Mucosa of descending colon (tissue), 3 donors: ENCODE measurements at regions not wholly inside any gene's neighbourhood (a gene's known extent, or its start where the extent isn't known, plus 50 kb on each side); places are given as distances from the start of the nearest gene placed in this dataset.

Experiments used
- ATAC-seq: fragments of 200-7000 bp; cut with Tn5 transposase; one replicate; pipeline ENCODE4 v1.9.1; 2020; ENCODE audit warnings: mild to moderate bottlenecking, moderate library complexity
- DNase-seq, 3 donors: peaks; one replicate each; pipeline ENCODE4 v3.0.0-alpha.2; 2020
- H3K36me3 ChIP-seq: fragments of 200-600 bp; one replicate; pipeline ENCODE4 v1.8.0; 2021; ENCODE audit warnings: low read depth, mild to moderate bottlenecking
- H3K4me1 ChIP-seq: fragments of 200-600 bp; one replicate; pipeline ENCODE4 v1.8.0; 2021; ENCODE audit warnings: low read depth, mild to moderate bottlenecking
- H3K4me3 ChIP-seq: fragments of 200-600 bp; one replicate; pipeline ENCODE4 v1.8.0; 2021; ENCODE audit warnings: mild to moderate bottlenecking
- H3K9me3 ChIP-seq: fragments of 200-600 bp; one replicate; pipeline ENCODE4 v1.8.0; 2021; ENCODE audit warnings: mild to moderate bottlenecking
- intact Hi-C, 2 donors: fragments of 100-400 bp; cut with DNase I in 1 of 2; cut with micrococcal nuclease in 1 of 2; formaldehyde crosslinking; loops; one replicate each; pipeline versions ENCODE4 v1.11.0 to v1.11.1; 2022; cut with DNase I, micrococcal nuclease
- TF ChIP-seq, protein P1 (sequence below): fragments of 200-600 bp; IDR thresholded peaks from one replicate; pipeline ENCODE4 v1.8.0; 2022; ENCODE audit warnings: antibody characterized with exemption, mild to moderate bottlenecking
- donor health status: DM: no; HTN: no; CAD: no; lungs with moderate emphysema.
- donor health status: DM: no; HTN: no; CAD: no.
- donor health status: DM: no; HTN: yes; CAD: no.

DNA sequence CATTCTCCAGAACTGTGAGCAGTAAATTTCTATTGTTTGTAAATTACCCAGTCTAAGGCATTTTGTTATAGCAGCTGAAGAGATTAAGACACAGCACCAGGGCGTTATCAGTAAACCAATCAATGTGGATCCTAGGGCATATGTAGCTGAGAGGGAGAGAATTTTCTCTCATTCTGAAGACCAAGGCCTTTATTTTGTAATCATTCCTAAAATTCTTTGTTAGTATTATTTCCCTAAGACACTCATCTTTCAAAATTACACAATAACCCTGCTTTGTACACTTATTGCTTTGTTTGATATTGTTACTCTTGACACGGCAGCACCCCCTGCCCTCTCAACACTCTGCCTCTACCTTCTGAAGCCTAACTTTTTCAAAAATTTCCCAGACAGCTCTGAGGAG lies 419.1 kb downstream of the SLC4A3 start:
- TF ChIP-seq, protein P1, sequence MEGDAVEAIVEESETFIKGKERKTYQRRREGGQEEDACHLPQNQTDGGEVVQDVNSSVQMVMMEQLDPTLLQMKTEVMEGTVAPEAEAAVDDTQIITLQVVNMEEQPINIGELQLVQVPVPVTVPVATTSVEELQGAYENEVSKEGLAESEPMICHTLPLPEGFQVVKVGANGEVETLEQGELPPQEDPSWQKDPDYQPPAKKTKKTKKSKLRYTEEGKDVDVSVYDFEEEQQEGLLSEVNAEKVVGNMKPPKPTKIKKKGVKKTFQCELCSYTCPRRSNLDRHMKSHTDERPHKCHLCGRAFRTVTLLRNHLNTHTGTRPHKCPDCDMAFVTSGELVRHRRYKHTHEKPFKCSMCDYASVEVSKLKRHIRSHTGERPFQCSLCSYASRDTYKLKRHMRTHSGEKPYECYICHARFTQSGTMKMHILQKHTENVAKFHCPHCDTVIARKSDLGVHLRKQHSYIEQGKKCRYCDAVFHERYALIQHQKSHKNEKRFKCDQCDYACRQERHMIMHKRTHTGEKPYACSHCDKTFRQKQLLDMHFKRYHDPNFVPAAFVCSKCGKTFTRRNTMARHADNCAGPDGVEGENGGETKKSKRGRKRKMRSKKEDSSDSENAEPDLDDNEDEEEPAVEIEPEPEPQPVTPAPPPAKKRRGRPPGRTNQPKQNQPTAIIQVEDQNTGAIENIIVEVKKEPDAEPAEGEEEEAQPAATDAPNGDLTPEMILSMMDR: no peak
- H3K9me3 ChIP-seq: no peaks in the 10 kb centered on the region
- no peaks in the 10 kb centered on the region for H3K36me3 ChIP-seq
- no peak for DNase-seq
- intact Hi-C loops: no loop called here
- H3K4me3 ChIP-seq: no peak overlapping the region
- H3K4me1 ChIP-seq: no peaks in the 10 kb centered on the region
- no peak for ATAC-seq

- H3K9me3 ChIP-seq: peaks cover 4% of the 10 kb centered on the region
- no peaks in the 10 kb centered on the region for H3K4me1 ChIP-seq
- TF ChIP-seq, protein P1: no peak
- intact Hi-C loops: no loop called here
- no peak overlapping the region for H3K4me3 ChIP-seq
- H3K36me3 ChIP-seq: no peaks in the 10 kb centered on the region
- ATAC-seq: no peak
- DNase-seq: no peak
These were observed 424.3 kb downstream of the SLC4A3 start for GRCh38 chr2:220051716-220052115.

DNA sequence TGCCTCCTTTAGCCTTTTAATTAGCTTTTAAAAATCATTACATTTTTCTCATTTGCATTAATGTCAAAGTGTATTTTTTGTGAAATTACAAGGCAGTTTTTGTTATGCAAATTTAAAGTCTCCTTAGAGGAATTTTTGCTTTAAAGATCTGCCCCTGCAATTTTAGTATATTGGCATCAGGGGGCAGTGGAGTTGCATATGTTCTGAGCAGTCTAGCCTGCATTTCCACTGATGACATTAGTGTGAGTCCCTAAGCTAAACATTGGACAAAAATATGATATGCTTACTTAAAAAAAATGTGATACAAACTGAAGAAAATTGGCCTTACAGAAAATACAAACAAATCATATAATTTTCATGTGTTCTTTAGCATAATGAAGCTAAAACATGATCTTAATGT lies 426.5 kb downstream of the SLC4A3 start:
- DNase-seq (no peak), ATAC-seq (no peak)
- no peaks in the 10 kb centered on the region for H3K36me3 ChIP-seq
- H3K9me3 ChIP-seq: peaks cover 4% of the 10 kb centered on the region
- intact Hi-C loops: no loop called here
- H3K4me1 ChIP-seq: no peaks in the 10 kb centered on the region
- TF ChIP-seq, protein P1: no peak
- H3K4me3 ChIP-seq: no peak overlapping the region

- Histone ChIP-seq H3K4me3 (no peak overlapping the region), H3K36me3 (no peaks in the 10 kb centered on the region), H3K9me3 (peaks cover 4% of the 10 kb centered on the region), H3K4me1 (no peaks in the 10 kb centered on the region)
- TF ChIP-seq, protein P1: no peak
- ATAC-seq (no peak), DNase-seq (no peak)
- intact Hi-C loops: no loop called here
These were observed 430.0 kb downstream of the SLC4A3 start for GRCh38 chr2:220057391-220057790.

- TF ChIP-seq, protein P1: no peak
- intact Hi-C loops: no loop called here
These were observed 430.5 kb downstream of the SLC4A3 start for GRCh38 chr2:220057916-220058315.

More at GRCh38 chr2:220057916-220058315, 430.5 kb downstream of the SLC4A3 start:
- Histone ChIP-seq H3K36me3 (no peaks in the 10 kb centered on the region), H3K9me3 (peaks cover 4% of the 10 kb centered on the region), H3K4me3 (no peak overlapping the region), H3K4me1 (no peaks in the 10 kb centered on the region)
- DNase-seq: no peak
- no peak for ATAC-seq
